Esophagus muscularis mucosa (tissue), 3 donors: ENCODE measurements at regions not wholly inside any gene's neighbourhood (a gene's known extent, or its start where the extent isn't known, plus 50 kb on each side); places are given as distances from the start of the nearest gene placed in this dataset.
"Not testable (repeated sequence)": the region's sequence is repeated elsewhere in the genome, so short reads cannot be mapped to it uniquely, and the experiment has no call there.

Experiments
- CTCF ChIP-seq, 3 experiments: fragments of 200-600 bp in 2 of 3; fragments of 450-650 bp in 1 of 3; sonication (generic) in 2 of 3; IDR thresholded peaks; one replicate each; pipeline ENCODE4 v1.5.1; 2017 to 2019; ENCODE audit warnings: antibody characterized with exemption in 3 of 3, mild to moderate bottlenecking in 2 of 3, moderate library complexity in 1 of 3
- POLR2A ChIP-seq: fragments of 450-650 bp; IDR thresholded peaks from one replicate; pipeline ENCODE4 v1.6.1; 2017; ENCODE audit warnings: antibody characterized with exemption, moderate library complexity, mild to moderate bottlenecking, low read depth
- POLR2AphosphoS5 ChIP-seq, 2 donors: sonication (generic); formaldehyde crosslinking; IDR thresholded peaks; one replicate each; pipeline ENCODE4 v1.6.1; 2017; ENCODE audit warnings: antibody characterized with exemption in 2 of 2

GRCh38 chr1:807699-808390 is 115.9 kb upstream of the SAMD11 start:
- not testable (repeated sequence) for TF ChIP-seq CTCF (IDR thresholded peaks at IDR 0.05); POLR2AphosphoS5 (IDR thresholded peaks at IDR 0.05); POLR2A
